ENCODE measurements at regions not wholly inside any gene's neighbourhood (a gene's known extent, or its start where the extent isn't known, plus 50 kb on each side); places are given as distances from the start of the nearest gene placed in this dataset.
"Not testable (repeated sequence)": the region's sequence is repeated elsewhere in the genome, so short reads cannot be mapped to it uniquely, and the experiment has no call there.

GRCh38 chr9:41699190-41699589 lies 430.0 kb downstream of the CNTNAP3B start:
- CTCF ChIA-PET (ENCODE audit: unreplicated experiment), result not testable (repeated sequence)

DNA sequence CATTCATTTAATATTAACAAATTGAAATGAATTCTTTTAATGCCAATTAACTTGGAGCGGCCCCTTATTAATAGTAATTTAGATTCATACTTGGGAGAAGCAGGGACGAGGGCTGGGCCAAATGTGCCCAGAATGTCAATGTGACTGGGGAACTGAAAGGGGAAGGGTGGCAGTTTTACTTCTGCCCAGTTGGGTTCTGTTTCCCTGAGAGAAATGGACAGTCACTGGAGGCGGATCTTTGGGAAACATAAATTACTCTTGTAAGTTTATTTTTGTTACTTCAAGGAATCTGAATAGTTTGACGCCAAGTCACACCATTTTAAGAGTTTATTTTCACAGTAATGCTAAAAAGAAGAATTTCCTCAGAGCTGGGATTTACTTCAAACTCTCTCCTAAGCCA lies 432.1 kb downstream of the CNTNAP3B start:
- DNase-seq (ENCODE audit: low spot score); H3K4me2 ChIP-seq (ENCODE audit: low read length); POLR2A ChIA-PET; H3K9me3 ChIP-seq (ENCODE audit: low read length); H3K27ac ChIP-seq (ENCODE audit: low read depth, low read length, poor library complexity, severe bottlenecking); H3K9me2 ChIP-seq (ENCODE audit: insufficient read depth, low read length); H3K4me1 ChIP-seq (ENCODE audit: insufficient read depth, low read length, poor library complexity, severe bottlenecking); H3K79me2 ChIP-seq (ENCODE audit: insufficient read depth, low read depth, low read length); BruUV-seq (replicated peaks); CTCF ChIA-PET (ENCODE audit: unreplicated experiment); H2AFZ ChIP-seq (ENCODE audit: low read length); H3K4me3 ChIP-seq (ENCODE audit: low read depth, low read length, poor library complexity, severe bottlenecking); H4K20me1 ChIP-seq (ENCODE audit: insufficient read depth, low read length); intact Hi-C loops (cut with micrococcal nuclease; ENCODE audit: unreplicated experiment); H3K36me3 ChIP-seq (ENCODE audit: insufficient read depth, low read length): not testable (repeated sequence)

More at GRCh38 chr9:41699190-41699589, 430.0 kb downstream of the CNTNAP3B start:
- H2AFZ ChIP-seq (ENCODE audit: low read length); H3K36me3 ChIP-seq (ENCODE audit: insufficient read depth, low read length); H3K4me3 ChIP-seq (ENCODE audit: low read depth, low read length, poor library complexity, severe bottlenecking); H3K79me2 ChIP-seq (ENCODE audit: insufficient read depth, low read depth, low read length); DNase-seq (ENCODE audit: low spot score); BruUV-seq (replicated peaks); H3K9me2 ChIP-seq (ENCODE audit: insufficient read depth, low read length); intact Hi-C loops (cut with micrococcal nuclease; ENCODE audit: unreplicated experiment); H3K4me2 ChIP-seq (ENCODE audit: low read length); POLR2A ChIA-PET; H3K4me1 ChIP-seq (ENCODE audit: insufficient read depth, low read length, poor library complexity, severe bottlenecking); H4K20me1 ChIP-seq (ENCODE audit: insufficient read depth, low read length); H3K9me3 ChIP-seq (ENCODE audit: low read length); H3K27ac ChIP-seq (ENCODE audit: low read depth, low read length, poor library complexity, severe bottlenecking): not testable (repeated sequence)

- H3K9me2 ChIP-seq (ENCODE audit: insufficient read depth, low read length); POLR2A ChIA-PET; H3K27ac ChIP-seq (ENCODE audit: low read depth, low read length, poor library complexity, severe bottlenecking); H2AFZ ChIP-seq (ENCODE audit: low read length); CTCF ChIA-PET (ENCODE audit: unreplicated experiment); H3K4me2 ChIP-seq (ENCODE audit: low read length); DNase-seq (ENCODE audit: low spot score); H3K4me3 ChIP-seq (ENCODE audit: low read depth, low read length, poor library complexity, severe bottlenecking); H3K9me3 ChIP-seq (ENCODE audit: low read length); H3K79me2 ChIP-seq (ENCODE audit: insufficient read depth, low read depth, low read length); intact Hi-C loops (cut with micrococcal nuclease; ENCODE audit: unreplicated experiment); H3K4me1 ChIP-seq (ENCODE audit: insufficient read depth, low read length, poor library complexity, severe bottlenecking); H3K36me3 ChIP-seq (ENCODE audit: insufficient read depth, low read length); BruUV-seq (replicated peaks); H4K20me1 ChIP-seq (ENCODE audit: insufficient read depth, low read length): not testable (repeated sequence)
Observed at GRCh38 chr9:41679312-41679711, 449.9 kb downstream of the CNTNAP3B start.

- H3K4me1 ChIP-seq (ENCODE audit: insufficient read depth, low read length, poor library complexity, severe bottlenecking); intact Hi-C loops (cut with micrococcal nuclease; ENCODE audit: unreplicated experiment); BruUV-seq (replicated peaks); H3K4me3 ChIP-seq (ENCODE audit: low read depth, low read length, poor library complexity, severe bottlenecking); H4K20me1 ChIP-seq (ENCODE audit: insufficient read depth, low read length); H3K36me3 ChIP-seq (ENCODE audit: insufficient read depth, low read length); DNase-seq (ENCODE audit: low spot score); H3K9me3 ChIP-seq (ENCODE audit: low read length); H3K4me2 ChIP-seq (ENCODE audit: low read length); POLR2A ChIA-PET; H3K9me2 ChIP-seq (ENCODE audit: insufficient read depth, low read length); H2AFZ ChIP-seq (ENCODE audit: low read length); H3K79me2 ChIP-seq (ENCODE audit: insufficient read depth, low read depth, low read length); CTCF ChIA-PET (ENCODE audit: unreplicated experiment); H3K27ac ChIP-seq (ENCODE audit: low read depth, low read length, poor library complexity, severe bottlenecking): not testable (repeated sequence)
Observed at GRCh38 chr9:41663497-41664036, 465.7 kb downstream of the CNTNAP3B start.

DNA sequence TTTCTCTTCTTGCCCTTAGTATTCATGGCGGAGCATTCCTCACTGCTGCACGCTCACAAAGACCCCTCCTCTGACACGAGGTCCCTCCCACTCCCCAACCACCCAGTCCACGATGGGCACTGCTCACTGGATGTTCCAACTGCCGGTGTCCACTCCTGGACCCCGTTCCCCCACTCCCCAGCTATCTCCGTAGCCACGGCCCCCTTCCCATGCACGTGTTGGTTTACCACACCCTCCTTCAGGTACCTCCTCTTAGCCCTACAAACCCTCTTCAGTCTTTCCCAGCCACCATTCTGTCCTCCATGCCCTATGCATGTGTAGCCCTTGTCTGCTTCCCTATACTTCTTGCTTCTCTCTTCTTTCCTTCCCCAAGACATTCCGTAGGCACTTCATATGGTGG lies 469.6 kb upstream of the ZNG1F start:
- CTCF ChIA-PET (ENCODE audit: unreplicated experiment); H3K79me2 ChIP-seq (ENCODE audit: insufficient read depth, low read depth, low read length); H3K4me3 ChIP-seq (ENCODE audit: low read depth, low read length, poor library complexity, severe bottlenecking); DNase-seq (ENCODE audit: low spot score); H3K4me2 ChIP-seq (ENCODE audit: low read length); H3K9me2 ChIP-seq (ENCODE audit: insufficient read depth, low read length); BruUV-seq (replicated peaks); intact Hi-C loops (cut with micrococcal nuclease; ENCODE audit: unreplicated experiment); H2AFZ ChIP-seq (ENCODE audit: low read length); H3K4me1 ChIP-seq (ENCODE audit: insufficient read depth, low read length, poor library complexity, severe bottlenecking); H4K20me1 ChIP-seq (ENCODE audit: insufficient read depth, low read length); H3K36me3 ChIP-seq (ENCODE audit: insufficient read depth, low read length); POLR2A ChIA-PET; H3K9me3 ChIP-seq (ENCODE audit: low read length); H3K27ac ChIP-seq (ENCODE audit: low read depth, low read length, poor library complexity, severe bottlenecking): not testable (repeated sequence)

GRCh38 chr9:41658116-41658515 lies 469.0 kb upstream of the ZNG1F start:
- CTCF ChIA-PET (ENCODE audit: unreplicated experiment); H3K9me3 ChIP-seq (ENCODE audit: low read length); H3K9me2 ChIP-seq (ENCODE audit: insufficient read depth, low read length); POLR2A ChIA-PET; intact Hi-C loops (cut with micrococcal nuclease; ENCODE audit: unreplicated experiment); DNase-seq (ENCODE audit: low spot score); BruUV-seq (replicated peaks); H3K79me2 ChIP-seq (ENCODE audit: insufficient read depth, low read depth, low read length); H3K27ac ChIP-seq (ENCODE audit: low read depth, low read length, poor library complexity, severe bottlenecking); H3K4me3 ChIP-seq (ENCODE audit: low read depth, low read length, poor library complexity, severe bottlenecking); H4K20me1 ChIP-seq (ENCODE audit: insufficient read depth, low read length); H3K4me1 ChIP-seq (ENCODE audit: insufficient read depth, low read length, poor library complexity, severe bottlenecking); H3K36me3 ChIP-seq (ENCODE audit: insufficient read depth, low read length); H2AFZ ChIP-seq (ENCODE audit: low read length); H3K4me2 ChIP-seq (ENCODE audit: low read length): not testable (repeated sequence)

DNA sequence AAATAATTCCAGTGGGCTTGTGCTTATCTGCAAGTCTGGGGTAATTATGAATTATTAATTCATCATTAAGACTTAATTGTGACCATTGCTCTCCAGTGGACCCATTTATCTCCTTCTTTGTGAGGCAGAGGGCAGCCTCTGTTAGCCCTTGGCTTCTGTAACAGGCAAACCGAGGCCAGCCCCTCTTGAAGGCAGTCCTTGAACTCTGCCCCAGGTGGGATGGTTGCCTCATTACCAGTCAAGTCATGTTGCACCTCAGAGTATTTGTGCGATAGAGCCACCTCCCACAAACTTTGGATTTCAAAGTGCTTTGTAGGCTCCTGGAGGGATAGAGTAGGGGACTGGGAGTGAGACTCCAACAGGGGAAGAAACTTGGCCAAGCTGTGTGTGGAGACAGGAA lies 468.0 kb upstream of the ZNG1F start:
- DNase-seq (ENCODE audit: low spot score); H3K27ac ChIP-seq (ENCODE audit: low read depth, low read length, poor library complexity, severe bottlenecking); H3K79me2 ChIP-seq (ENCODE audit: insufficient read depth, low read depth, low read length); H3K36me3 ChIP-seq (ENCODE audit: insufficient read depth, low read length); H3K4me1 ChIP-seq (ENCODE audit: insufficient read depth, low read length, poor library complexity, severe bottlenecking); POLR2A ChIA-PET; CTCF ChIA-PET (ENCODE audit: unreplicated experiment); H3K9me2 ChIP-seq (ENCODE audit: insufficient read depth, low read length); H4K20me1 ChIP-seq (ENCODE audit: insufficient read depth, low read length); BruUV-seq (replicated peaks); intact Hi-C loops (cut with micrococcal nuclease; ENCODE audit: unreplicated experiment); H2AFZ ChIP-seq (ENCODE audit: low read length); H3K4me2 ChIP-seq (ENCODE audit: low read length); H3K4me3 ChIP-seq (ENCODE audit: low read depth, low read length, poor library complexity, severe bottlenecking); H3K9me3 ChIP-seq (ENCODE audit: low read length): not testable (repeated sequence)

All from OCI-LY7 (cell line).